ENCODE measurements at regions not wholly inside any gene's neighbourhood (a gene's known extent, or its start where the extent isn't known, plus 50 kb on each side); places are given as distances from the start of the nearest gene placed in this dataset.

DNA sequence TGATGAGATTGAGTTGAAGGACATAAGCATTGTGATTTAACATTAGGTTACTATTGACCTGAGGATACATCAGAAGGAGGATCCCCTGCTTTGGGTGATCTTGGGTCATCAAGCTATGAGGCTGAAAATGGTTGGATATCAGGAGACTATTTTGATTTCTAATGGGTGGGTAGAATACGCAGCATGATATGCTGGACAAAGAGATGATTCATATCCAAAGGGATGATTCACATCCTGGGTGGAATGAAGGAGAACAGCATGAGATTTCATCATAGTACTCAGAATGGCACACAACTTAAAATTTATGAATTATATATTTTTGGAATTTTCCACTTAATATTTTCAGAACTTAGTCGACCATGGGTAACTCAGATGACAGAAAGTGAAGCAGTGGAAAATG lies 1759.5 kb upstream of the C9orf72 start:
- ATAC-seq (no peak), DNase-seq (ENCODE audit: low spot score) (no peak), FAIRE-seq (no peak)
- TF ChIP-seq KLF15 (CRISPR knock-in tag; IDR thresholded peaks at IDR 0.05; ENCODE audit: borderline replicate concordance) (no peak), ZMYM3 (CRISPR knock-in tag; IDR thresholded peaks at IDR 0.05) (no peak), SIN3B (IDR thresholded peaks at IDR 0.05; ENCODE audit: low read length) (no peak), ZBTB38 (CRISPR knock-in tag; IDR thresholded peaks at IDR 0.05) (no peak), NFE2L2 (IDR thresholded peaks at IDR 0.05; ENCODE audit: low read length) (no peak), LRRFIP1 (CRISPR knock-in tag; conservative IDR thresholded peaks at IDR 0.05) (no peak), PAX8 (CRISPR knock-in tag; IDR thresholded peaks at IDR 0.05; ENCODE audit: borderline replicate concordance) (no peak), ZKSCAN8 (CRISPR knock-in tag; IDR thresholded peaks at IDR 0.05; ENCODE audit: borderline replicate concordance) (no peak), BRD4 (CRISPR knock-in tag; IDR thresholded peaks at IDR 0.05) (no peak), NR2F2 (IDR thresholded peaks at IDR 0.05; ENCODE audit: borderline replicate concordance, low read depth) (no peak), ARHGAP35 (CRISPR knock-in tag; IDR thresholded peaks at IDR 0.05; ENCODE audit: borderline replicate concordance) (no peak), DNMT1 (CRISPR knock-in tag; IDR thresholded peaks at IDR 0.05) (no peak), TRIM24 (CRISPR knock-in tag; IDR thresholded peaks at IDR 0.05) (no peak)
- no peak overlapping the region for H3K4me2 ChIP-seq (ENCODE audit: low read depth, low read length)
- ChIA-PET POLR2A (no interaction called here), CTCF (ENCODE audit: low intra/inter-chr PET ratio, low total read pairs) (no interaction called here)
- no peaks in the 10 kb centered on the region for H3K4me1 ChIP-seq (ENCODE audit: insufficient read depth, low read length)
- no peak overlapping the region for H3K9ac ChIP-seq (ENCODE audit: insufficient read depth, low read depth, low read length)
- no peaks in the 10 kb centered on the region for H4K20me1 ChIP-seq (ENCODE audit: insufficient read depth, low read length)
- H3K36me3 ChIP-seq (replicated peaks in 1 of 2; ENCODE audit: control insufficient read depth in 1 of 2, insufficient read depth in 2 of 2, low read length in 2 of 2): no peaks in the 10 kb centered on the region
- no TSS peak for BruUV-seq (replicated peaks)
- H3K79me2 ChIP-seq (ENCODE audit: insufficient read depth, low read length): no peaks in the 10 kb centered on the region
- H3K27me3 ChIP-seq (ENCODE audit: control insufficient read depth in 1 of 2, insufficient read depth in 2 of 2, low read length in 2 of 2): no peaks in the 10 kb centered on the region
- 44% methylated on average over 2 of the region's 2 CpGs for WGBS (ENCODE audit: low lambda C conversion rate)
- no peak overlapping the region for H3K27ac ChIP-seq (ENCODE audit: extremely low read length, insufficient read depth, low read length)
- no peaks in the 10 kb centered on the region for H3K9me3 ChIP-seq (ENCODE audit: low read length)
- H3K4me3 ChIP-seq (replicated peaks in 1 of 3; ENCODE audit: insufficient read depth in 1 of 3, low read depth in 2 of 3, low read length in 3 of 3): no peak overlapping the region
- intact Hi-C loops (cut with micrococcal nuclease; ENCODE audit: unreplicated experiment): no loop called here
- in situ Hi-C loops (cut with HindIII; ENCODE audit: extremely low pct_ligation_motif_present, low pct_unique_long_range_greater_than_20kb): no loop called here
- no peak overlapping the region for H2AFZ ChIP-seq (ENCODE audit: low read length)
